ENCODE measurements at regions not wholly inside any gene's neighbourhood (a gene's known extent, or its start where the extent isn't known, plus 50 kb on each side); places are given as distances from the start of the nearest gene placed in this dataset.

GRCh38 chr16:8373676-8374431 is 216.5 kb downstream of the TMEM114 start:
- no peaks in the 10 kb centered on the region for H3K27me3 ChIP-seq (ENCODE audit: control insufficient read depth, insufficient read depth, low read length)
- no peak for ATAC-seq
- H3K36me3 Mint-ChIP-seq = no peaks in the 10 kb centered on the region
- H3K27ac ChIP-seq (ENCODE audit: low read length) = no peak overlapping the region
- H3K27ac Mint-ChIP-seq = no peak overlapping the region
- no peaks in the 10 kb centered on the region for H3K27me3 Mint-ChIP-seq (ENCODE audit: low read depth in 2 of 2)
- no peak overlapping the region for H3K4me3 Mint-ChIP-seq
- no peaks in the 10 kb centered on the region for H3K9me3 ChIP-seq (ENCODE audit: control insufficient read depth, insufficient read depth, low read length)
- H3K4me1 ChIP-seq (ENCODE audit: control insufficient read depth, insufficient read depth, low read length) = no peaks in the 10 kb centered on the region
- intact Hi-C loops (cut with micrococcal nuclease) = no loop called here
- peaks cover 3 to 8% of the 10 kb centered on the region in 2 donors for H3K9me3 Mint-ChIP-seq
- H3K4me1 Mint-ChIP-seq = no peaks in the 10 kb centered on the region
- no peak overlapping the region for H3K4me3 ChIP-seq (ENCODE audit: low read length)
- TF ChIP-seq, protein P1, sequence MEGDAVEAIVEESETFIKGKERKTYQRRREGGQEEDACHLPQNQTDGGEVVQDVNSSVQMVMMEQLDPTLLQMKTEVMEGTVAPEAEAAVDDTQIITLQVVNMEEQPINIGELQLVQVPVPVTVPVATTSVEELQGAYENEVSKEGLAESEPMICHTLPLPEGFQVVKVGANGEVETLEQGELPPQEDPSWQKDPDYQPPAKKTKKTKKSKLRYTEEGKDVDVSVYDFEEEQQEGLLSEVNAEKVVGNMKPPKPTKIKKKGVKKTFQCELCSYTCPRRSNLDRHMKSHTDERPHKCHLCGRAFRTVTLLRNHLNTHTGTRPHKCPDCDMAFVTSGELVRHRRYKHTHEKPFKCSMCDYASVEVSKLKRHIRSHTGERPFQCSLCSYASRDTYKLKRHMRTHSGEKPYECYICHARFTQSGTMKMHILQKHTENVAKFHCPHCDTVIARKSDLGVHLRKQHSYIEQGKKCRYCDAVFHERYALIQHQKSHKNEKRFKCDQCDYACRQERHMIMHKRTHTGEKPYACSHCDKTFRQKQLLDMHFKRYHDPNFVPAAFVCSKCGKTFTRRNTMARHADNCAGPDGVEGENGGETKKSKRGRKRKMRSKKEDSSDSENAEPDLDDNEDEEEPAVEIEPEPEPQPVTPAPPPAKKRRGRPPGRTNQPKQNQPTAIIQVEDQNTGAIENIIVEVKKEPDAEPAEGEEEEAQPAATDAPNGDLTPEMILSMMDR (IDR thresholded peaks at IDR 0.05) = no peak
- 79% methylated on average over 5 of the region's 6 CpGs for WGBS (ENCODE audit: insufficient coverage)
- H3K36me3 ChIP-seq (ENCODE audit: control insufficient read depth, insufficient read depth, low read length) = no peaks in the 10 kb centered on the region
- no peak for DNase-seq

GRCh38 chr16:8372141-8372540 is 218.2 kb downstream of the TMEM114 start:
- Histone ChIP-seq H3K27me3 (ENCODE audit: control insufficient read depth, insufficient read depth, low read length) (no peaks in the 10 kb centered on the region), H3K4me1 (ENCODE audit: control insufficient read depth, insufficient read depth, low read length) (no peaks in the 10 kb centered on the region), H3K36me3 (ENCODE audit: control insufficient read depth, insufficient read depth, low read length) (no peaks in the 10 kb centered on the region), H3K9me3 (ENCODE audit: control insufficient read depth, insufficient read depth, low read length) (no peaks in the 10 kb centered on the region), H3K4me3 (ENCODE audit: low read length) (no peak overlapping the region), H3K27ac (ENCODE audit: low read length) (no peak overlapping the region)
- ATAC-seq = no peak
- intact Hi-C loops (cut with micrococcal nuclease) = no loop called here
- H3K27me3 Mint-ChIP-seq (ENCODE audit: low read depth in 2 of 2) = no peaks in the 10 kb centered on the region
- DNase-seq = no peak
- no peaks in the 10 kb centered on the region for H3K36me3 Mint-ChIP-seq
- no peak overlapping the region for H3K27ac Mint-ChIP-seq
- H3K4me1 Mint-ChIP-seq = no peaks in the 10 kb centered on the region
- H3K9me3 Mint-ChIP-seq = peaks cover 0 to 5% of the 10 kb centered on the region in 2 donors
- no peak overlapping the region for H3K4me3 Mint-ChIP-seq
- 78% methylated on average over 3 of the region's 3 CpGs for WGBS (ENCODE audit: insufficient coverage)
- TF ChIP-seq, protein P1 (IDR thresholded peaks at IDR 0.05) = no peak

DNA sequence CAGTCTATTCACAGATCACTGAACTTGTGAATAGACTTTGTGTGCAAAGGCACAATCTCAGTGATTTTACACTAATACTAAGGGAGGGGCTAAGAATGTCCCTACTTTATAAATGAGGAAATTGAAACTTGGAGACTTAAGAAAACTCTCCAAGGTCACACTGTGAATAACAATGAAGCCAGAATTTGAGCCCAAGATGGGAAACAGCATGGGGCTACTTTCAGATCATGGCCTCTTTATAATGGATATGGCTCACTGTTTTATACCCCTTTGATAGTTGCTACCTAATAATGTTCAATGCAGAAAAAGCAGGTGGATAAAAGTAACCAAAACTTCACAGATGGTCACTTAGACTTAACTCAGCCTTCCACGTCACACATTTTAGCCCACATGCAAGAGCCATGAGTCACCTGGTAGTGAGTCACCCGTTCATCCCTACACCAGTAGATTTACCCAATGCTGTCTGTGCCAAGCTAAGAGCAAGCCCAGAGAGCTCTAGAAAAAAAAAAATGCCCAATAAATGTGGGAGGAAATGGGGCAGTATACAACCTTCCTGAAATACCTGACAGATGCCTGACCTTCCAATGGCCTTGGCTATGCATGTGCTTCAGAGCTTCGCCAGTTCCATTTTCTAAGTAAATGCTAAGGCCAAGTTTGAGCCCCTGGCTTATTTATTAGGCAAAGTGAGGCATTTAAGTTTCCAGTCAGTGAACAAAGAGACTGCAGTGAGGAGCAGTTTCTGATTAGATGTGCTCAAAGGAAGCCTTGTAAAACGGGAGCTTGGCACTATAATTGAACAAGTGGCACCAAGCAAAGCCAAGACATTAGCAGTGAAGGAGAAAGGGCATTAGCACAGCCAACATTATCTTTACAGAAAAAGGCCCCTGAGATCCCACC is 219.7 kb downstream of the TMEM114 start:
- DNase-seq = no peak
- no peaks in the 10 kb centered on the region for H3K27me3 Mint-ChIP-seq (ENCODE audit: low read depth in 2 of 2)
- H3K4me3 Mint-ChIP-seq = no peak overlapping the region
- no peak overlapping the region for H3K27ac ChIP-seq (ENCODE audit: low read length)
- peaks cover 0 to 5% of the 10 kb centered on the region in 2 donors for H3K9me3 Mint-ChIP-seq
- no peaks in the 10 kb centered on the region for H3K36me3 ChIP-seq (ENCODE audit: control insufficient read depth, insufficient read depth, low read length)
- intact Hi-C loops (cut with micrococcal nuclease) = no loop called here
- ATAC-seq = no peak
- 83% methylated on average over 4 of the region's 4 CpGs for WGBS (ENCODE audit: insufficient coverage)
- no peak overlapping the region for H3K4me3 ChIP-seq (ENCODE audit: low read length)
- no peaks in the 10 kb centered on the region for H3K36me3 Mint-ChIP-seq
- no peaks in the 10 kb centered on the region for H3K27me3 ChIP-seq (ENCODE audit: control insufficient read depth, insufficient read depth, low read length)
- TF ChIP-seq, protein P1 (IDR thresholded peaks at IDR 0.05) = no peak
- no peak overlapping the region for H3K27ac Mint-ChIP-seq
- no peaks in the 10 kb centered on the region for H3K4me1 ChIP-seq (ENCODE audit: control insufficient read depth, insufficient read depth, low read length)
- H3K9me3 ChIP-seq (ENCODE audit: control insufficient read depth, insufficient read depth, low read length) = no peaks in the 10 kb centered on the region
- no peaks in the 10 kb centered on the region for H3K4me1 Mint-ChIP-seq

All from natural killer cell (primary cell).